Colonic mucosa (tissue), 4 donors: ENCODE measurements at regions not wholly inside any gene's neighbourhood (a gene's known extent, or its start where the extent isn't known, plus 50 kb on each side); places are given as distances from the start of the nearest gene placed in this dataset.

ENCODE experiments used
- DNase-seq: peaks from one replicate; pipeline ENCODE4 v3.0.0-alpha.2; 2020
- H3K27ac ChIP-seq: fragments of 200-600 bp; one replicate; pipeline ENCODE4 v1.8.0; 2021
- H3K27me3 ChIP-seq: fragments of 200-600 bp; one replicate; pipeline ENCODE4 v1.8.0; 2021
- H3K36me3 ChIP-seq: fragments of 200-600 bp; one replicate; pipeline ENCODE4 v1.8.0; 2021
- H3K4me1 ChIP-seq: fragments of 200-600 bp; one replicate; pipeline ENCODE4 v1.8.0; 2021; ENCODE audit warnings: mild to moderate bottlenecking
- H3K4me3 ChIP-seq: fragments of 200-600 bp; one replicate; pipeline ENCODE4 v1.8.0; 2021
- H3K9ac ChIP-seq, 2 donors: one replicate each; pipeline ENCODE4 v1.7.0; 2013; ENCODE audit warnings: control low read depth in 2 of 2, low read depth in 2 of 2, low read length in 2 of 2
- H3K9me3 ChIP-seq: fragments of 200-600 bp; one replicate; pipeline ENCODE4 v1.8.0; 2021
- intact Hi-C: fragments of 100-400 bp; cut with DNase I; formaldehyde crosslinking; loops from one replicate; pipeline ENCODE4 v1.14.1; 2022
- TF ChIP-seq, protein P1 (sequence below): fragments of 200-600 bp; IDR thresholded peaks from one replicate; pipeline ENCODE4 v1.8.0; 2022; ENCODE audit warnings: antibody characterized with exemption, mild to moderate bottlenecking
- donor health status: healthy.
- donor health status: DM: no; HTN: no; CAD: no.
- donor health status: DM: no; HTN: no; CAD: no.

DNA sequence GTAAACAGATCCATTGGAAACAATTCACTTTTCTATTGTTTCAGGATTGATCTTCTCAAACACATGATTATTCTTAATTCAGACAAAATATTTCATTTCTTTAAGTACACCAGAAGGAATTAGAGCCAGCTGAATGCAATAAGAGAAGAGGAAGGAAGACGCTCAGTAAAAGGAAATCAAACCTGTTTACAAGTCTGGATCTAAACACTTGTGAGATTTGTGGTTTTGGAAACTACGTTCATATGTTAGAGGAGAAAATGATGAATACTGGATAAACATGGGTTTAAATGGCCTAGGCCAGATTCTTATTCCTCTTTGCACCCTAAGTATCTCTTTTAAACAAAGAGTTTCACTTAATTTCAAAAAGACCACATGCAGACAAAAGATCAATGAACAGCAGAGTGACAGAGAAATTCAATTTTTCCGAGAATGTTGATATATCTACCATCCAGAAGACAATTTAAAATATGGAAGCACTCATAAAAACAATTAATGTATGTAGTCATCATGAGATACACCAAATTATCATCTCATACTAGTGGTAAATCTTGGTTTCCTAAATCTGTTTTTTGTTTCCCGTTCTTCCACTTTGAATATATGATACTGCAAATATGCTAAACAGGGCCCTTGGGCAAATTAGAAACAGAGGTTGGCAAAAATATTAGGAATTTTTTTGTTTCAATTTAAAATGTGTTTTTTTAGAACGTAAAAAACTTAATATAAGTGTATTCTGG lies 703.5 kb upstream of the CITED2 start:
- H3K9ac ChIP-seq = no peak overlapping the region
- H3K4me3 ChIP-seq = no peak overlapping the region
- TF ChIP-seq, protein P1, sequence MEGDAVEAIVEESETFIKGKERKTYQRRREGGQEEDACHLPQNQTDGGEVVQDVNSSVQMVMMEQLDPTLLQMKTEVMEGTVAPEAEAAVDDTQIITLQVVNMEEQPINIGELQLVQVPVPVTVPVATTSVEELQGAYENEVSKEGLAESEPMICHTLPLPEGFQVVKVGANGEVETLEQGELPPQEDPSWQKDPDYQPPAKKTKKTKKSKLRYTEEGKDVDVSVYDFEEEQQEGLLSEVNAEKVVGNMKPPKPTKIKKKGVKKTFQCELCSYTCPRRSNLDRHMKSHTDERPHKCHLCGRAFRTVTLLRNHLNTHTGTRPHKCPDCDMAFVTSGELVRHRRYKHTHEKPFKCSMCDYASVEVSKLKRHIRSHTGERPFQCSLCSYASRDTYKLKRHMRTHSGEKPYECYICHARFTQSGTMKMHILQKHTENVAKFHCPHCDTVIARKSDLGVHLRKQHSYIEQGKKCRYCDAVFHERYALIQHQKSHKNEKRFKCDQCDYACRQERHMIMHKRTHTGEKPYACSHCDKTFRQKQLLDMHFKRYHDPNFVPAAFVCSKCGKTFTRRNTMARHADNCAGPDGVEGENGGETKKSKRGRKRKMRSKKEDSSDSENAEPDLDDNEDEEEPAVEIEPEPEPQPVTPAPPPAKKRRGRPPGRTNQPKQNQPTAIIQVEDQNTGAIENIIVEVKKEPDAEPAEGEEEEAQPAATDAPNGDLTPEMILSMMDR = no peak
- no peak for DNase-seq
- H3K36me3 ChIP-seq = no peaks in the 10 kb centered on the region
- H3K9me3 ChIP-seq = no peaks in the 10 kb centered on the region
- H3K27ac ChIP-seq = no peak overlapping the region
- intact Hi-C loops = no loop called here
- H3K27me3 ChIP-seq = no peaks in the 10 kb centered on the region
- H3K4me1 ChIP-seq = no peaks in the 10 kb centered on the region

DNA sequence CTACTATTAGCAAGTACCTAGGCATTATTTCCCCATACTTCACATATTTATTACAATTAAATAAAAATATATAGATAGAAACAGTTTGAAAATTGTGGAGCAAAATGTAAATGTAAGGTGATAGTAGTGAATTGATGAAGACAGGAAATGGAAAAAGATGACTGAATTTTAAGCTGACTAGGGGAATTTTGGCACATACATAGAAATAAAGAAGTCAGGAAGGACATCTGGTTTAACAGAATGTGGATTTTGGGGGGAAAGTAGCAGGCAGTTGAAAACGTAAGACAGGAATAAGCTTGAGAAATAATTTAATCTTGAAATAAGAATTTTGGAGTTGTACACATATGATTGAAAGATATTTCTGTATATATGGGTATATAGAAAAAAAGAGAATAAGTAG lies 701.7 kb upstream of the CITED2 start:
- TF ChIP-seq, protein P1 = no peak
- H3K27ac ChIP-seq = no peak overlapping the region
- intact Hi-C loops = no loop called here
- no peak overlapping the region for H3K9ac ChIP-seq
- no peaks in the 10 kb centered on the region for H3K4me1 ChIP-seq
- H3K27me3 ChIP-seq = no peaks in the 10 kb centered on the region
- H3K4me3 ChIP-seq = no peak overlapping the region
- H3K36me3 ChIP-seq = no peaks in the 10 kb centered on the region
- DNase-seq = no peak
- no peaks in the 10 kb centered on the region for H3K9me3 ChIP-seq

DNA sequence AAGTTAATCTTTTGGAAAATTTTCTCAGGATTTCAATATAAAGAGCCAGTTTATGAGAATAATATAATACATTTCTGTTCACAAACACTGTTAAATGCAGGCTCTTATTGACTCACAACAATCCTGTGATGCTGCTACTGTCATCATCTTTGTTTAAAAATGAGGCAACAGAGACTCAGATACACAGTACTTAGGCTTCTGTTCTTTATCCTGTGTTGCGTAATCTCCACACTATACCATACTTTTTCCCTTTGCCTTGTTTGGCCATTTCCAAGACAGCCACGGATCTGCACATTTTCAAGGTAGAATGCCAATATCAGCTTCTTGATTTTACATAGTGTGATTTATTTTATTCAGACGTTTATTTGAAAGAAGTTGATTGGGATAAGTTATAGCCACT lies 699.0 kb upstream of the CITED2 start:
- TF ChIP-seq, protein P1 = no peak
- Histone ChIP-seq H3K9me3 (no peaks in the 10 kb centered on the region), H3K4me1 (no peaks in the 10 kb centered on the region), H3K36me3 (no peaks in the 10 kb centered on the region), H3K27me3 (no peaks in the 10 kb centered on the region), H3K9ac (no peak overlapping the region), H3K27ac (no peak overlapping the region), H3K4me3 (no peak overlapping the region)
- no peak for DNase-seq
- intact Hi-C loops = no loop called here

DNA sequence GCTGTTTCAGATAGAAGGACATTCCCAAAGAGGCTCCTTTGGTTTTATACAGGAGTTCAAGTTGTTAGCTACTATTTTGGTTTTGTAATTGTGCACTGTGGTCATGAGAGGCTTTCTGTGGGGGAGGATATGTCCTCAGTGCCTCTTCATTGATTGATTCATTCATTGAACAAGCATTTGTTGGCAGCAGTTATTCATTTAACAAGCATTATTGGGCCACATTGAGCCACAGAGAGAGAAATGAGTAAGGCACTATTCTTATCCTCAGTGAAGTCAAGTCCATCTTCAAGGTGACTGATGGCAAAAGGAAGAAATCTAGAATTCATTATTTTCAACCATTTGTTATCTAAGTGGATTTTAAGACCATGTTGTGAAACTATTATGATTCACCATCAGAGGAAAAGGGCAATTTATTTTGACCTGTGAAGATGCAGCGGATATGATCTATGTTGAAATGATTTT lies 697.2 kb upstream of the CITED2 start:
- Histone ChIP-seq H3K27ac (no peak overlapping the region), H3K27me3 (no peaks in the 10 kb centered on the region), H3K4me1 (no peaks in the 10 kb centered on the region), H3K4me3 (no peak overlapping the region), H3K9me3 (no peaks in the 10 kb centered on the region), H3K9ac (no peak overlapping the region), H3K36me3 (no peaks in the 10 kb centered on the region)
- TF ChIP-seq, protein P1 = no peak
- intact Hi-C loops = no loop called here
- no peak for DNase-seq

DNA sequence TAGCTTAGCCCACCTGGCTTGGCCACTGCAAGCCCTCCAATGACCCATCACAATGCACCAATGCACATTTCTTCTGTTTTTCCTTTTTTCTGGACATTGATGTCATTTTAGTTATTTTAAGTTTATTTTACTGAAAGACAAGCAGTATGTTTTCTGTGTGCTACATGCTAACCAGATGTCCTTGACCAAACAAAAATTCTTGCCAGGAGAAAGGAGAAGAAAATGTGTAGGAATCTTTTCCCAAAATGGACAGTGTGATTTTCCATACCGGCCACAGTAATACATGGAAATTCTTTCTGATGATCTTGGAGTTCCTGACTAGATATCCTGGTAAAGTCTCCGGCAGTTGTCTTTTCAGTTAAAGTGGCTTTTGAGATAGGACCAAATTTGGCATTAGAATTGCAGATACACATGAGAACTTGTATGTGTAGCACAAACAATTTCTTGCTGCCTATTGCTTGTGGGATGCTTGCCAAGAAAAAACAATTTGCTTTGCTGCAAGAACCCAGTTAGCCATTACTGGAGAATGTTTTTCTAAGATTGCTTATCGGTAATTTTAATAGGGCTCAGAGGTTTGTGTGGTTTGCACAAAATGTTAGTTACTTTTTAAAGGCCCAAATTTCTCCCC lies 696.5 kb upstream of the CITED2 start:
- H3K9ac ChIP-seq = no peak overlapping the region
- no peaks in the 10 kb centered on the region for H3K9me3 ChIP-seq
- TF ChIP-seq, protein P1 = no peak
- H3K4me1 ChIP-seq = no peaks in the 10 kb centered on the region
- intact Hi-C loops = no loop called here
- no peak for DNase-seq
- H3K27me3 ChIP-seq = no peaks in the 10 kb centered on the region
- no peaks in the 10 kb centered on the region for H3K36me3 ChIP-seq
- H3K4me3 ChIP-seq = no peak overlapping the region
- no peak overlapping the region for H3K27ac ChIP-seq
